Spinal cord (tissue), 9 donors: ENCODE measurements at regions not wholly inside any gene's neighbourhood (a gene's known extent, or its start where the extent isn't known, plus 50 kb on each side); places are given as distances from the start of the nearest gene placed in this dataset.

Experiments
- DNase-seq, 6 donors: peaks; one replicate each; pipeline versions ENCODE4 v3.0.0 to v3.0.0-alpha.2; 2013 to 2015; ENCODE audit warnings: low spot score in 6 of 6, low read depth in 4 of 6
- H3K27ac ChIP-seq: one replicate; pipeline ENCODE4 v1.5.1; 2013; ENCODE audit warnings: low read depth, low read length, control low read depth
- H3K27me3 ChIP-seq: one replicate; pipeline ENCODE4 v1.6.1; 2013; ENCODE audit warnings: low read length; ENCODE audit not compliant: control insufficient read depth, insufficient read depth
- H3K36me3 ChIP-seq: one replicate; pipeline ENCODE4 v1.6.1; 2013; ENCODE audit warnings: low read length; ENCODE audit not compliant: control insufficient read depth, insufficient read depth
- H3K4me1 ChIP-seq: one replicate; pipeline ENCODE4 v1.6.1; 2013; ENCODE audit warnings: low read length; ENCODE audit not compliant: control insufficient read depth, insufficient read depth
- H3K4me3 ChIP-seq: one replicate; pipeline ENCODE4 v1.5.1; 2013; ENCODE audit warnings: low read depth, low read length, control low read depth
- H3K9me3 ChIP-seq: one replicate; pipeline ENCODE4 v1.6.1; 2013; ENCODE audit warnings: low read length; ENCODE audit not compliant: control insufficient read depth, insufficient read depth
- WGBS: methylation state at CpG from one replicate; pipeline ENCODE4 v1.1.5; 2013; ENCODE audit warnings: missing lambda C conversion rate; ENCODE audit not compliant: insufficient coverage; 5-methylcytosine and 5-hydroxymethylcytosine counted together
- donor health status: healthy.

- Histone ChIP-seq H3K4me1 (peaks cover 25% of the 10 kb centered on the region), H3K27me3 (peaks cover 2% of the 10 kb centered on the region), H3K9me3 (no peaks in the 10 kb centered on the region), H3K27ac (peak overlapping the region; percentile 16), H3K36me3 (no peaks in the 10 kb centered on the region), H3K4me3 (no peak overlapping the region)
- DNase-seq: no peak
- WGBS: 10% methylated on average over 3 of the region's 5 CpGs
These were observed 83.3 kb upstream of the SIRPA start for GRCh38 chr20:1811621-1812498.

- H3K4me1 ChIP-seq: peaks cover 20% of the 10 kb centered on the region
- H3K9me3 ChIP-seq: no peaks in the 10 kb centered on the region
- no peak for DNase-seq
- 41% methylated on average over 4 of the region's 7 CpGs for WGBS
- peak overlapping the region; percentile 59 for H3K27ac ChIP-seq
- no peaks in the 10 kb centered on the region for H3K36me3 ChIP-seq
- H3K27me3 ChIP-seq: peaks cover 2% of the 10 kb centered on the region
- no peak overlapping the region for H3K4me3 ChIP-seq
These were observed 84.1 kb upstream of the SIRPA start for GRCh38 chr20:1810926-1811620.

GRCh38 chr20:1810572-1810925 lies 84.7 kb upstream of the SIRPA start:
- Histone ChIP-seq H3K27me3 (peaks cover 2% of the 10 kb centered on the region), H3K9me3 (no peaks in the 10 kb centered on the region), H3K27ac (peak overlapping the region; percentile 59), H3K36me3 (no peaks in the 10 kb centered on the region), H3K4me1 (peaks cover 18% of the 10 kb centered on the region), H3K4me3 (no peak overlapping the region)
- no peak for DNase-seq
- WGBS: 77% methylated on average over 2 of the region's 5 CpGs

GRCh38 chr20:1809611-1810510 lies 85.3 kb upstream of the SIRPA start:
- Histone ChIP-seq H3K9me3 (no peaks in the 10 kb centered on the region), H3K36me3 (no peaks in the 10 kb centered on the region), H3K27ac (no peak overlapping the region), H3K27me3 (peaks cover 2% of the 10 kb centered on the region), H3K4me3 (no peak overlapping the region), H3K4me1 (peaks cover 16% of the 10 kb centered on the region)
- 93% methylated on average over 9 of the region's 10 CpGs for WGBS
- no peak for DNase-seq

- no CpG with 5 or more reads among the region's 2 CpGs for WGBS
- no peak overlapping the region for H3K27ac ChIP-seq
These were observed 86.1 kb upstream of the SIRPA start for GRCh38 chr20:1809131-1809572.

GRCh38 chr20:1808101-1808500 lies 87.1 kb upstream of the SIRPA start:
- Histone ChIP-seq H3K9me3 (no peaks in the 10 kb centered on the region), H3K27ac (no peak overlapping the region), H3K36me3 (no peaks in the 10 kb centered on the region), H3K4me3 (no peak overlapping the region), H3K4me1 (peaks cover 20% of the 10 kb centered on the region), H3K27me3 (peaks cover 2% of the 10 kb centered on the region)
- 79% methylated on average over 5 of the region's 6 CpGs for WGBS
- DNase-seq: no peak

More at GRCh38 chr20:1809131-1809572, 86.1 kb upstream of the SIRPA start:
- H3K4me1 ChIP-seq: peaks cover 16% of the 10 kb centered on the region
- no peak for DNase-seq
- no peak overlapping the region for H3K4me3 ChIP-seq
- H3K36me3 ChIP-seq: no peaks in the 10 kb centered on the region
- no peaks in the 10 kb centered on the region for H3K9me3 ChIP-seq
- H3K27me3 ChIP-seq: peaks cover 2% of the 10 kb centered on the region

GRCh38 chr20:1807394-1807793 lies 87.8 kb upstream of the SIRPA start:
- Histone ChIP-seq H3K27ac (no peak overlapping the region), H3K36me3 (no peaks in the 10 kb centered on the region), H3K4me1 (peaks cover 27% of the 10 kb centered on the region), H3K9me3 (no peaks in the 10 kb centered on the region), H3K4me3 (no peak overlapping the region), H3K27me3 (peaks cover 5% of the 10 kb centered on the region)
- no peak for DNase-seq
- 69% methylated on average over 6 of the region's 7 CpGs for WGBS

- Histone ChIP-seq H3K36me3 (no peaks in the 10 kb centered on the region), H3K4me3 (no peak overlapping the region), H3K9me3 (no peaks in the 10 kb centered on the region), H3K27ac (no peak overlapping the region), H3K27me3 (peaks cover 5% of the 10 kb centered on the region), H3K4me1 (peaks cover 28% of the 10 kb centered on the region)
- WGBS: 95% methylated on average over 6 of the region's 7 CpGs
- DNase-seq: no peak
These were observed 88.8 kb upstream of the SIRPA start for GRCh38 chr20:1806456-1806855.

- Histone ChIP-seq H3K36me3 (no peaks in the 10 kb centered on the region), H3K27ac (no peak overlapping the region), H3K27me3 (peaks cover 5% of the 10 kb centered on the region), H3K9me3 (no peaks in the 10 kb centered on the region), H3K4me1 (peaks cover 22% of the 10 kb centered on the region), H3K4me3 (no peak overlapping the region)
- DNase-seq: peak in 1 of 6 donors; percentile 32
- WGBS: no CpG with 5 or more reads among the region's 4 CpGs
These were observed 89.4 kb upstream of the SIRPA start for GRCh38 chr20:1805816-1806215.
